Activated CD4-positive, alpha-beta T cell treated with anti-CD3 and anti-CD28 coated beads, Interleukin-2, amount 50 U/mL, for 1 hour (primary cell): ENCODE measurements at regions not wholly inside any gene's neighbourhood (a gene's known extent, or its start where the extent isn't known, plus 50 kb on each side); places are given as distances from the start of the nearest gene placed in this dataset.
"Not testable (repeated sequence)": the region's sequence is repeated elsewhere in the genome, so short reads cannot be mapped to it uniquely, and the experiment has no call there.

Experiments
- DNase-seq: peaks from one replicate; pipeline ENCODE4 v3.0.0-alpha.2; 2020

GRCh38 chr17:14756479-14756878, 455.6 kb downstream of the HS3ST3B1 start:
- DNase-seq: no peak

GRCh38 chr17:14755002-14755401, 454.1 kb downstream of the HS3ST3B1 start:
- no peak for DNase-seq

- no peak for DNase-seq
Observed at GRCh38 chr17:14753383-14753782, 452.5 kb downstream of the HS3ST3B1 start.

GRCh38 chr17:14752011-14752410, 451.1 kb downstream of the HS3ST3B1 start:
- no peak for DNase-seq

- DNase-seq: no peak
Observed at GRCh38 chr17:14750866-14751265, 450.0 kb downstream of the HS3ST3B1 start.

- DNase-seq: no peak
Observed at GRCh38 chr17:14749269-14749668, 448.4 kb downstream of the HS3ST3B1 start.

- no peak for DNase-seq
Observed at GRCh38 chr17:14748036-14748710, 447.3 kb downstream of the HS3ST3B1 start.

- no peak for DNase-seq
Observed at GRCh38 chr17:14747603-14747950, 446.7 kb downstream of the HS3ST3B1 start.

- no peak for DNase-seq
Observed at GRCh38 chr17:14746822-14747602, 446.1 kb downstream of the HS3ST3B1 start.

- DNase-seq: no peak
Observed at GRCh38 chr17:14745541-14745940, 444.7 kb downstream of the HS3ST3B1 start.

GRCh38 chr17:14744761-14745473, 444.0 kb downstream of the HS3ST3B1 start:
- no peak for DNase-seq

- DNase-seq: no peak
Observed at GRCh38 chr17:14741491-14741890, 440.6 kb downstream of the HS3ST3B1 start.

GRCh38 chr17:14739656-14740431, 439.0 kb downstream of the HS3ST3B1 start:
- no peak for DNase-seq

GRCh38 chr17:14738652-14738988, 437.7 kb downstream of the HS3ST3B1 start:
- no peak for DNase-seq

- DNase-seq: no peak
Observed at GRCh38 chr17:14737984-14738651, 437.2 kb downstream of the HS3ST3B1 start.

- no peak for DNase-seq
Observed at GRCh38 chr17:14736631-14737030, 435.8 kb downstream of the HS3ST3B1 start.

- no peak for DNase-seq
Observed at GRCh38 chr17:14733376-14733775, 432.5 kb downstream of the HS3ST3B1 start.

GRCh38 chr17:14732211-14732610, 431.3 kb downstream of the HS3ST3B1 start:
- no peak for DNase-seq

GRCh38 chr17:14731591-14731990, 430.7 kb downstream of the HS3ST3B1 start:
- DNase-seq: no peak

- DNase-seq: no peak
Observed at GRCh38 chr17:14730821-14731220, 429.9 kb downstream of the HS3ST3B1 start.

- no peak for DNase-seq
Observed at GRCh38 chr17:14725729-14726128, 424.8 kb downstream of the HS3ST3B1 start.

- DNase-seq: no peak
Observed at GRCh38 chr17:14724770-14725169, 423.9 kb downstream of the HS3ST3B1 start.

- not testable (repeated sequence) for DNase-seq
Observed at GRCh38 chr17:14723349-14723748, 422.5 kb downstream of the HS3ST3B1 start.
